Keratinocyte (primary cell): ENCODE measurements at regions not wholly inside any gene's neighbourhood (a gene's known extent, or its start where the extent isn't known, plus 50 kb on each side); places are given as distances from the start of the nearest gene placed in this dataset.

Source experiments
- EZH2 ChIP-seq: IDR thresholded peaks from one replicate; pipeline ENCODE4 v1.6.1; 2012; ENCODE audit warnings: inconsistent platforms, mild to moderate bottlenecking, low read length, moderate library complexity
- TF ChIP-seq, protein P1 (sequence below), 3 experiments: IDR thresholded peaks in 1 of 3; conservative IDR thresholded peaks in 1 of 3; optimal IDR thresholded peaks in 1 of 3; 2 replicates in 2 of 3; 3 replicates in 1 of 3; pipeline versions ENCODE3 to v1.5.1; 2011; ENCODE audit warnings: low read length in 3 of 3, mild to moderate bottlenecking in 3 of 3, moderate library complexity in 2 of 3, control low read depth in 1 of 3, inconsistent platforms in 1 of 3; ENCODE audit not compliant: insufficient read depth in 2 of 3; ENCODE audit errors: extremely low read depth in 1 of 3

DNA sequence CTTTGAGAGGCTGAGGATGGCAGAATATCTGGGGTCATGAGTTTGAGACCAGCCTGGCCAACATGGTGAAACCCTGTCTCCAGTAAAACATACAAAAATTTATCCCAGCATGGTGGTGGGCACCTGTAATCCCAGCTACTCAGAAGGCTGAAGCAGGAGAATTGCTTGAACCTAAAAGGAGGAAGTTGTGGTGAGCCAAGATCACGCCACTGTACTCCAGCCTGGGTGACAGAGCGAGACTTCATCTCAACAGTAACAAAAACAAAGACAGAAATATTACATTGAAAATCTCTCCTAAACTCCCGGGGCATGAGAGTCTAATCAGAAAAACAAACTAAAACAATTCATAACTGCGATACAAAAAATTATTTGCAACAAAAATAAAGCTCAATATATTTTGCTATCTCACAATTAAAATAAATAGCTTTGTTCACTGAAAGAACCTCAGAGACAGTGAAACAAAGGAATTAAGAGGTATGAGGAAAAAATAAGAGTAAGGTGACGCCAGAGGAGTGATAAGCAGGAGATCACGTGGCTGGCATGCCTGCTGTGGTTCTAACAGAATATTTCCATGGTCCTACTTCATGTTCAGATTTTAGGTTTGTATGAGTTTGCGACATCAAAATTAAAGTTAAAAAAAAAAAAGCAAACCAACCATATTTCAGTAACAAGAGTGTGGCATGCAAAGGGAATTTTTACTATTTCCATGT lies 527.7 kb upstream of the POM121L12 start:
- TF ChIP-seq, protein P1, sequence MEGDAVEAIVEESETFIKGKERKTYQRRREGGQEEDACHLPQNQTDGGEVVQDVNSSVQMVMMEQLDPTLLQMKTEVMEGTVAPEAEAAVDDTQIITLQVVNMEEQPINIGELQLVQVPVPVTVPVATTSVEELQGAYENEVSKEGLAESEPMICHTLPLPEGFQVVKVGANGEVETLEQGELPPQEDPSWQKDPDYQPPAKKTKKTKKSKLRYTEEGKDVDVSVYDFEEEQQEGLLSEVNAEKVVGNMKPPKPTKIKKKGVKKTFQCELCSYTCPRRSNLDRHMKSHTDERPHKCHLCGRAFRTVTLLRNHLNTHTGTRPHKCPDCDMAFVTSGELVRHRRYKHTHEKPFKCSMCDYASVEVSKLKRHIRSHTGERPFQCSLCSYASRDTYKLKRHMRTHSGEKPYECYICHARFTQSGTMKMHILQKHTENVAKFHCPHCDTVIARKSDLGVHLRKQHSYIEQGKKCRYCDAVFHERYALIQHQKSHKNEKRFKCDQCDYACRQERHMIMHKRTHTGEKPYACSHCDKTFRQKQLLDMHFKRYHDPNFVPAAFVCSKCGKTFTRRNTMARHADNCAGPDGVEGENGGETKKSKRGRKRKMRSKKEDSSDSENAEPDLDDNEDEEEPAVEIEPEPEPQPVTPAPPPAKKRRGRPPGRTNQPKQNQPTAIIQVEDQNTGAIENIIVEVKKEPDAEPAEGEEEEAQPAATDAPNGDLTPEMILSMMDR (optimal IDR thresholded peaks at IDR 0.05 in 1 of 3, IDR thresholded peaks at IDR 0.05 in 1 of 3, conservative IDR thresholded peaks at IDR 0.05 in 1 of 3; ENCODE audit: extremely low read depth in 1 of 3, insufficient read depth in 2 of 3, low read length in 3 of 3) = no peak
- no peak for TF ChIP-seq EZH2
